SKM-1 treated with dmso at 0.1 percent for 144 hours (cell line): ENCODE measurements at regions not wholly inside any gene's neighbourhood (a gene's known extent, or its start where the extent isn't known, plus 50 kb on each side); places are given as distances from the start of the nearest gene placed in this dataset.
"Not testable (repeated sequence)": the region's sequence is repeated elsewhere in the genome, so short reads cannot be mapped to it uniquely, and the experiment has no call there.

ENCODE experiments used
- DNase-seq: peaks from one replicate; lab custom pipeline; 2025; ENCODE audit not compliant: unreplicated experiment; lab: John Stamatoyannopoulos, UW

GRCh38 chr14:71454010-71454409, 478.2 kb upstream of the RGS6 start:
- no peak for DNase-seq

- DNase-seq, result no peak
These were observed 477.5 kb upstream of the RGS6 start for GRCh38 chr14:71454513-71455332.

GRCh38 chr14:71460091-71460490, 472.1 kb upstream of the RGS6 start:
- DNase-seq, result no peak

GRCh38 chr14:71461617-71462016, 470.6 kb upstream of the RGS6 start:
- not testable (repeated sequence) for DNase-seq

GRCh38 chr14:71463807-71464206, 468.4 kb upstream of the RGS6 start:
- DNase-seq, result no peak

GRCh38 chr14:71464840-71465239, 467.4 kb upstream of the RGS6 start:
- DNase-seq, result no peak

GRCh38 chr14:71465316-71465715, 466.9 kb upstream of the RGS6 start:
- DNase-seq, result no peak

GRCh38 chr14:71466251-71466650, 466.0 kb upstream of the RGS6 start:
- no peak for DNase-seq

GRCh38 chr14:71466946-71467345, 465.3 kb upstream of the RGS6 start:
- no peak for DNase-seq

GRCh38 chr14:71467361-71467811, 464.8 kb upstream of the RGS6 start:
- no peak for DNase-seq

GRCh38 chr14:71468701-71469100, 463.5 kb upstream of the RGS6 start:
- no peak for DNase-seq

- no peak for DNase-seq
These were observed 462.4 kb upstream of the RGS6 start for GRCh38 chr14:71469643-71470335.

GRCh38 chr14:71471634-71472355, 460.4 kb upstream of the RGS6 start:
- no peak for DNase-seq

- no peak for DNase-seq
These were observed 459.6 kb upstream of the RGS6 start for GRCh38 chr14:71472356-71473340.

GRCh38 chr14:71473843-71474242, 458.4 kb upstream of the RGS6 start:
- no peak for DNase-seq

- DNase-seq, result no peak
These were observed 457.6 kb upstream of the RGS6 start for GRCh38 chr14:71474301-71475265.

GRCh38 chr14:71475916-71476315, 456.3 kb upstream of the RGS6 start:
- no peak for DNase-seq

GRCh38 chr14:71478542-71478941, 453.7 kb upstream of the RGS6 start:
- DNase-seq, result peak; percentile 63

GRCh38 chr14:71481021-71481654, 451.1 kb upstream of the RGS6 start:
- no peak for DNase-seq
